NCI-H510A treated with DMSO at 0.1 percent for 48 hours (cell line): ENCODE measurements at regions not wholly inside any gene's neighbourhood (a gene's known extent, or its start where the extent isn't known, plus 50 kb on each side); places are given as distances from the start of the nearest gene placed in this dataset.

ENCODE experiments used
- DNase-seq: peaks from one replicate; lab custom pipeline; 2025; lab: John Stamatoyannopoulos, UW

DNA sequence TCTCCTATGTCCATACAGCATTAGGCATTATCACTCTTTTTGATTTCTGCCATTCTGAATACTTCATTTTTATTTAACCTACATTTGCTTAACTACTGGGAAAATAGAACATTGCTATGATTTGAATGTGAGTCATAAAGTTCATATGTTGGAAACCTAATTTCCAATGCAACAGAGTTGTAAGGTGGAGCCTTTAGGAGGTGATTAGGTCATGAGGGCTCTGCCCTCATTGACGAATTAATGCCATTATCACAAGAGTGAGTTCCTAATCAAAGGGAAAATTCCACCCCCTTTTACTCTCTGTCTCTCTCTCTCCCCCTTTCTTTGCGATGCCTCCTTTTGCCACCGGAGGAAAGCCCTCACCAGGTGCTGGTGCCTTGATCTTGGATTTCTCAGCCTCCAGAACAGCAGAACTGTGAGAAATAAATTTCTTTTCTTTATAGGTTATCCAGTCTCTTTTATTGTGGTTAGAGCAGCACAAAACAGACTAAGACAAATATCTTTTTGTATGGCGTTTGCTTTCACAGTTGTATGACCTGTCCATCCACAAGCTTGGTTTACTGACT is 180.1 kb upstream of the ARID2 start:
- DNase-seq: no peak

- no peak for DNase-seq
Measured at GRCh38 chr12:45553204-45553603, 176.3 kb upstream of the ARID2 start.

- no peak for DNase-seq
Measured at GRCh38 chr12:45557016-45557415, 172.5 kb upstream of the ARID2 start.

DNA sequence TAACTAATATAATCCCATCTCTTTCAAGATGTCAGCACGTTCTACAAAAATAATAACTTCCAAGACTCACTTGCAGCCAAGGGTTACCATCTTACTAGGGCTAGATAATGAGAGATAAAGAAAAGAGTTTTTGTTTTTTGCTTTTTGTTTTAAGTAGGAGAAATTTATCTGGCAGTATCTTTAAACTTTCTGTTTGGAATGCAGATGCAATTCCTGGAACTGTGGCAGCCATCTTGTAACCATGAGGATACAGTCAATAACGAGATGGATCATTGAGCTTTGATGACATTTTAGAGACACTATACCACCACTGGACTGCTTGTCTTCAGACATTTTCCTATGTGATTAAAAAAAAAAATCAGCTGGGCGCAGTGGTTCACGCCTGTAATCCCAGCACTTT is 171.2 kb upstream of the ARID2 start:
- no peak for DNase-seq

DNA sequence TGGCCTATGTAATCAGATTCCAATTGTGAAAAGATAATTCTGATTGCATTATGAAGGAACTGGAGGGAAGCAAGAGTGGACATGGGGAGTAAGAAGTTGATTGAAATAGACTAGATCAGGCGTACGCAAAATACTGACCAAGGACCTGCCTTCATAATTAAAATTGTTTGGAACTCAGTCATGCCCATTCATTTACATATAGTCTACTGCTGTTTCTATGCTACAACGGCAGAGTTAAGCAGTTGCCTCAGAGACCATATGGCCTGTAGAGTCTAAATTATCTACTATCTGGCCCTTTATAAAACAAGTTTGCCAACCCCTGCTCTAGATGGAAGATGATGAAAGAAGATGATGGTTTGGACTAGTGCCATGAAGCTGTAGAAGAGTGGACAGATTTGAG is 170.0 kb upstream of the ARID2 start:
- no peak for DNase-seq

- DNase-seq: no peak
Measured at GRCh38 chr12:45560689-45561088, 168.8 kb upstream of the ARID2 start.

DNA sequence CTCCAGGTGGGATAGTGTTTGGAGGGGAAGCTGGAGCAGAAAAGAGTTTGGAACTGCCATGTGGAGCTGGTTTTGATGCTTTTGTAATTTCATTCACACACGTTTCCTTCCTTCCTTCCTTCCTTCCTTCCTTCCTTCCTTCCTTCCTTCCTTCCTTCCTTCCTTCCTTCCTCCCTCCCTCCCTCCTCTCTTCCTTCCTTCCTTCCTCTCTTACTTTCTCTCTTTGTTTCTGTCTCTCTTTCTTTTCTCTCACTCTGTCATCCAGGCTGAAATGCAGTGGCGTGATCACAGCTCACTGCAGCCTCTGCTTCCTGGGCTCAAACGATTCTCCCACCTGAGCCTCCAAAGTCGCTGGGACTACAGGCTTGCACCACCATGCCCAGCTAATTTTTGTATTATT is 168.0 kb upstream of the ARID2 start:
- no peak for DNase-seq

GRCh38 chr12:45565590-45565989 is 163.9 kb upstream of the ARID2 start:
- DNase-seq: no peak

- DNase-seq: no peak
Measured at GRCh38 chr12:45566257-45566656, 163.2 kb upstream of the ARID2 start.

- no peak for DNase-seq
Measured at GRCh38 chr12:45568808-45569207, 160.7 kb upstream of the ARID2 start.

DNA sequence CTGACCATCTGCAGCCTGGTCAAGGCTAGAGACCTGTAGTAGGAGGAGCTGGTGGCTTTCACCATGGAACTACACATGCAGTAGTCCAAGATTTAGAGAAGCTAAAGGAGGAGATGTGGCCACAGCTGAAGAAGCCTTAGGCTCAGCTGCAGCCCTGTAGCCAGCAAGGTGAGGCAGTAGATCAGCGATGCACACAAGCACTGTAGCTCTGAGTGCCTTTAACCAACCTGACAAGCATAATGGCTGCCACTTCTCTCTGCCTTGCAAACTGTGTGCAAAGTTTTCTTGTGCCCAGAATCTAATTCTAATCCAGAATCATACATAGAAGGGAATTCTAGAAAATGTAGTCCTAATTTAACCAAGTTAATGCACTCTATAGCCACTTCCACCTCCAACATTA is 159.0 kb upstream of the ARID2 start:
- DNase-seq: no peak

DNA sequence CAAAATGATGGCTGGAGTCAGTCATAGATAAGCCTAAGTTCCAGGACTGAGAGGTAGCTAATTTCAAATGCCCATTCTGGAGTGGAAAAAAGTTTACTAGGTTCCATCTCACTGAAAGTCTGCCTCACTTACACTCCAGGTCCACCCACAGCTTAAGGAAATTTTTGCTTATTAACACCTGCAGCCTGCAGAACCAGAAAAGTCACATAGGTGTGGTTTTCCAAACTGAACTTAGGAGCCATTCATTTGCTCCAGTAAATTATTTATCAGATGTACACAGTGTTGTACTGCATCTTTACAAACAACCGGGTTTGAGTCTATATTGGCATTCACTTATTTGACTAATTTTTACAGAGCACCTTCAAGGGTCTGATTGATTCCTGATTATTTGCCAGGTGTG is 157.4 kb upstream of the ARID2 start:
- DNase-seq: peak; percentile 1

DNA sequence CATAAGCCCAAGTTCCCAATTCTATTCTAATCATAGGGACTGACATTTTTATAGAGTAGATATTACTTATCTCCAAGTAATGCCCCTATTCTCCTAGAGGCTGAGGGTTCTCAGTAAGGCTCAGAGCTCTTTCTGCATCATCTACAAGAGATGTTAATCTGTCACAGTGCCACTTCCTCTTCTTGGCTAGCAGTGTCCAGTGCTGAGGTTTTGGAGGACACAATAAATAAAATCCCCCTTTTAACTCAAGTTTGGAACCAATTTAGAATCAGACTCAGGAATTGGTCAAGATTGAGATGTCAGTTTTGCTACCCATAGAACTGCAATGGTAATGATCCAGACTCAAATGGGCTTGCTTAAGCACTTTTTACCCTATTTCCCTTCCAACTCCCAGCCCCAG is 154.1 kb upstream of the ARID2 start:
- DNase-seq: no peak

DNA sequence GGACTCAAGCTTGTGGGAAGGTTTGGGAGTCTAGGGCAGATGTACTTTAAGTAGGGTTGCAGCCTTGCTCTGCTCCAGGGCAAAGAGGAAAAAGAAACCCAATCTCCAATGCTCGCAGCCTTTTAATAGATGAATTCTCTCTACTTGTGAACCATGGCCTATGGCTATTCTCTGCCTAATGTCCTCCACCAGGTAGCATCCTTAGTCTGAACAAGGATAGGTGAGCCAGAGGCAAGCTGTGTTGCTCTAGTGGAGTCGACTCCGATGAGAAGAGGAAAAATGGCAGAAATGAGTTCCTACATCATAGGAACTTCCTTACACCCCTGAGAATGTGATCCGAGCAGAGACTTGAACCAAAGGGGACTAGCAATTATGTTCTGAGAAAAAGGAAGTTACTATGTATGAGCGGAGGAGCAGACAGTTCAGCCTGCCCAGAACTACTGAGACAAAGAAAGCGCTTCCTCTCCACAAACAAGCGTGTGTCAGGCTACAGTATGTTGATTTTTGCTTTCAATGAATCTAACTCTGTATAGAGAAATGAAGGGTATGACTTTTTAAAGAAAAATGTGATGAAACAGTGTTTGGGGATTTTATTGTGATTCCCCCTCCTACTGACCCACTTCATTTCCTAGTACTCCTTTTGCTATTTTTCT is 153.6 kb upstream of the ARID2 start:
- DNase-seq: no peak

- DNase-seq: peak; percentile 2
Measured at GRCh38 chr12:45577844-45578399, 151.6 kb upstream of the ARID2 start.

- no peak for DNase-seq
Measured at GRCh38 chr12:45580356-45580969, 149.0 kb upstream of the ARID2 start.

DNA sequence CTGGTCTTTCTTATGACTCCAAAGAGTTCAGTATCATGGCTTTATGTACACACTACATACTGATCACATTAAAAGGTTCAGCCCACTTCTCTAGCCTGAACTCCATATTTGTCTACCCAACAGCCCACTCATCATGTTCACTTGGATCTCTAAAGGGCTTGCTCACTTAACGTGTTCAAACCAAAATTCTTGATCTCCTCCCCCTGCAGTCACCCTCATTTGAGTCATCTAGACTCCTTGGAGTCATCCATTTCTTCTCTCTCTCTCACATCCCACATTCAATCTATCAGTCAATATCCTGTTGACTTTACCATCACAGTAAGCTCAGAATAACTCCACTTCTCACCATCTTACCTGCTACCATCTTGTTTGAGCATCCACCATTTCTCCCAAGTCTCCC is 148.4 kb upstream of the ARID2 start:
- DNase-seq: no peak

DNA sequence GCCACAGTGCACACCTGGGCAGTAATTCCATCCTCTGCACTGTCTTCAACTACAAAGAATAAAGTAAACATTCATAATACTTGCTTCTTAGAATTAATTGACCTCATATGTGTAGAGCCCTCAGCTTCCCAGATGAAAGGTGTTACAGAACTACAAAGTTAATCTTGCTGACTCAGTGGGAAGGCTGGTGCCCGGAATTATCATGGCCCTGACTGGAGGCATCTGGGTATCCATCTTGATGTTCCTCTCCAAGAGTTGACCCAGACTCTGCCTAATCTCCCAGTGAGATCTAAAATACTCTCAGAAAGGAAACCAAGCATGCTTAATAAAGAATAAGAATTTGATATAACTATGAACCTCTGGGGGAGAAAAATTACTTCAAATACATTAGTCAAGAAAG is 147.0 kb upstream of the ARID2 start:
- no peak for DNase-seq

- DNase-seq: no peak
Measured at GRCh38 chr12:45582986-45583659, 146.4 kb upstream of the ARID2 start.

- DNase-seq: no peak
Measured at GRCh38 chr12:45584336-45584735, 145.2 kb upstream of the ARID2 start.

- DNase-seq: no peak
Measured at GRCh38 chr12:45585522-45586230, 143.8 kb upstream of the ARID2 start.

GRCh38 chr12:45586486-45586885 is 143.0 kb upstream of the ARID2 start:
- DNase-seq: no peak
